H9 (cell line): ENCODE measurements at regions not wholly inside any gene's neighbourhood (a gene's known extent, or its start where the extent isn't known, plus 50 kb on each side); places are given as distances from the start of the nearest gene placed in this dataset.

Experiments
- DNase-seq: peaks from one replicate; pipeline ENCODE4 v3.0.0-alpha.2; 2017
- H2AFZ ChIP-seq: one replicate; pipeline ENCODE4 v1.6.1; 2013; ENCODE audit warnings: mild to moderate bottlenecking, low read length, control low read depth, moderate library complexity
- H2AK5ac ChIP-seq: 2 replicates; pipeline ENCODE4 v1.6.1; 2013; ENCODE audit warnings: low read length, control low read depth, mixed read lengths; ENCODE audit not compliant: insufficient read length
- H2BK120ac ChIP-seq: one replicate; pipeline ENCODE4 v1.6.1; 2013; ENCODE audit warnings: low read depth, mild to moderate bottlenecking, low read length, control low read depth, inconsistent platforms; ENCODE audit not compliant: poor library complexity, severe bottlenecking
- H2BK12ac ChIP-seq: 2 replicates; pipeline ENCODE4 v1.6.1; 2013; ENCODE audit warnings: low read length, control low read depth, mixed read lengths, low read depth; ENCODE audit not compliant: insufficient read length
- H2BK15ac ChIP-seq: 2 replicates; pipeline ENCODE4 v1.6.1; 2013; ENCODE audit warnings: low read depth, low read length, control low read depth
- H2BK20ac ChIP-seq: one replicate; pipeline ENCODE4 v1.6.1; 2013; ENCODE audit warnings: low read depth, mild to moderate bottlenecking, low read length, control low read depth, inconsistent platforms; ENCODE audit not compliant: poor library complexity, severe bottlenecking
- H2BK5ac ChIP-seq: 2 replicates; pipeline ENCODE4 v1.6.1; 2013; ENCODE audit warnings: low read length, control low read depth, mixed read lengths; ENCODE audit not compliant: insufficient read length
- H3K14ac ChIP-seq: 2 replicates; pipeline ENCODE4 v1.6.1; 2013; ENCODE audit warnings: low read length, control low read depth; ENCODE audit not compliant: insufficient read depth
- H3K18ac ChIP-seq: 2 replicates; pipeline ENCODE4 v1.6.1; 2013; ENCODE audit warnings: low read depth, mild to moderate bottlenecking, mixed read lengths, low read length, control low read depth; ENCODE audit not compliant: insufficient read length
- H3K23ac ChIP-seq: 2 replicates; pipeline ENCODE4 v1.6.1; 2013; ENCODE audit warnings: low read length, control low read depth, mixed read lengths, low read depth; ENCODE audit not compliant: insufficient read length
- H3K23me2 ChIP-seq: 2 replicates; pipeline ENCODE4 v1.6.1; 2013; ENCODE audit warnings: low read depth, mild to moderate bottlenecking, mixed read lengths, low read length, control low read depth; ENCODE audit not compliant: insufficient read length, poor library complexity, severe bottlenecking
- H3K27ac ChIP-seq: 2 replicates; pipeline ENCODE4 v1.5.1; 2013; ENCODE audit warnings: low read length, control low read depth, mixed read lengths, low read depth; ENCODE audit not compliant: insufficient read length
- H3K27me3 ChIP-seq: 2 replicates; pipeline ENCODE4 v1.6.1; 2013; ENCODE audit warnings: low read length, control low read depth, inconsistent platforms; ENCODE audit not compliant: insufficient read depth
- H3K4ac ChIP-seq: 2 replicates; pipeline ENCODE4 v1.6.1; 2013; ENCODE audit warnings: low read depth, mild to moderate bottlenecking, control low read depth, inconsistent platforms, low read length, moderate library complexity
- H3K4me1 ChIP-seq: 2 replicates; pipeline ENCODE4 v1.6.1; 2013; ENCODE audit warnings: low read length, control low read depth, inconsistent platforms; ENCODE audit not compliant: insufficient read depth
- H3K4me2 ChIP-seq: 2 replicates; pipeline ENCODE4 v1.6.1; 2013; ENCODE audit warnings: low read length, control low read depth, mixed read lengths; ENCODE audit not compliant: insufficient read length, insufficient read depth
- H3K56ac ChIP-seq: 2 replicates; pipeline ENCODE4 v1.6.1; 2013; ENCODE audit warnings: low read depth, mild to moderate bottlenecking, mixed read lengths, low read length, control low read depth; ENCODE audit not compliant: insufficient read length
- H3K79me1 ChIP-seq: 2 replicates; pipeline ENCODE4 v1.6.1; 2013; ENCODE audit warnings: low read depth, mild to moderate bottlenecking, moderate library complexity, low read length, control low read depth, inconsistent platforms; ENCODE audit not compliant: insufficient read depth, poor library complexity, severe bottlenecking
- H3K79me2 ChIP-seq: 2 replicates; pipeline ENCODE4 v1.6.1; 2013; ENCODE audit warnings: low read length, control low read depth, inconsistent platforms; ENCODE audit not compliant: insufficient read depth
- H3K9ac ChIP-seq: 2 replicates; pipeline ENCODE4 v1.6.1; 2013; ENCODE audit warnings: low read length, control low read depth, mixed read lengths; ENCODE audit not compliant: insufficient read length; ENCODE audit errors: extremely low read depth
- H3K9me3 ChIP-seq: one replicate; pipeline ENCODE4 v1.6.1; 2013; ENCODE audit warnings: low read depth, low read length, inconsistent platforms; ENCODE audit not compliant: control insufficient read depth
- H3T11ph ChIP-seq: one replicate; pipeline ENCODE4 v1.6.1; 2013; ENCODE audit warnings: mild to moderate bottlenecking, low read length, control low read depth, inconsistent platforms
- H4K20me1 ChIP-seq: one replicate; pipeline ENCODE4 v1.6.1; 2013; ENCODE audit not compliant: control insufficient read depth, insufficient read length, insufficient read depth
- H4K5ac ChIP-seq: 2 replicates; pipeline ENCODE4 v1.6.1; 2013; ENCODE audit warnings: low read depth, mild to moderate bottlenecking, mixed read lengths, low read length, control low read depth; ENCODE audit not compliant: insufficient read length
- H4K8ac ChIP-seq: replicated peaks from 2 replicates; pipeline ENCODE4 v1.6.1; 2013; ENCODE audit warnings: low read length, control low read depth, mixed read lengths, low read depth; ENCODE audit not compliant: insufficient read length
- H4K91ac ChIP-seq: 2 replicates; pipeline ENCODE4 v1.6.1; 2013; ENCODE audit warnings: low read depth, mild to moderate bottlenecking, moderate library complexity, mixed read lengths, low read length, control low read depth; ENCODE audit not compliant: insufficient read length
- H3K27ac Mint-ChIP-seq, 3 experiments: 2 replicates in 2 of 3; 3 replicates in 1 of 3; pipeline ENCODE4 v1.8.0; 2020 to 2021; ENCODE audit warnings: mixed read lengths in 3 of 3, mild to moderate bottlenecking in 1 of 3, moderate library complexity in 1 of 3
- H3K27me3 Mint-ChIP-seq: 2 replicates; pipeline ENCODE4 v1.8.0; 2021; ENCODE audit warnings: low read depth, mild to moderate bottlenecking, moderate library complexity, mixed read lengths
- H3K36me3 Mint-ChIP-seq, 3 experiments: 2 replicates in 2 of 3; 3 replicates in 1 of 3; pipeline ENCODE4 v1.8.0; 2020 to 2021; ENCODE audit warnings: low read depth in 3 of 3, mixed read lengths in 3 of 3; ENCODE audit not compliant: insufficient read depth in 1 of 3
- H3K4me1 Mint-ChIP-seq, 2 experiments: 2 replicates each; pipeline ENCODE4 v1.8.0; 2020; ENCODE audit warnings: mixed read lengths in 2 of 2
- H3K4me3 Mint-ChIP-seq, 2 experiments: 2 replicates in 1 of 2; 3 replicates in 1 of 2; pipeline ENCODE4 v1.8.0; 2020 to 2021; ENCODE audit warnings: mild to moderate bottlenecking in 2 of 2, mixed read lengths in 2 of 2, moderate library complexity in 1 of 2
- H3K9me3 Mint-ChIP-seq, 2 experiments: 2 replicates in 1 of 2; 3 replicates in 1 of 2; pipeline ENCODE4 v1.8.0; 2020; ENCODE audit warnings: mild to moderate bottlenecking in 2 of 2, mixed read lengths in 2 of 2, moderate library complexity in 1 of 2
- WGBS: extraction: QIAGEN DNeasy Blood & Tissue Kit; methylation state at CpG from one replicate; pipeline ENCODE4 v1.1.7; 2013; ENCODE audit warnings: missing lambda C conversion rate, low lambda C conversion rate, mixed read lengths; ENCODE audit not compliant: insufficient read length; ENCODE audit errors: extremely low coverage; 5-methylcytosine and 5-hydroxymethylcytosine counted together
- TF ChIP-seq, protein P1 (sequence below): fragments of 200-600 bp; sonication (generic); conservative IDR thresholded peaks from 3 replicates; pipeline ENCODE4 v1.8.0; 2021; ENCODE audit warnings: antibody characterized with exemption, mild to moderate bottlenecking

DNA sequence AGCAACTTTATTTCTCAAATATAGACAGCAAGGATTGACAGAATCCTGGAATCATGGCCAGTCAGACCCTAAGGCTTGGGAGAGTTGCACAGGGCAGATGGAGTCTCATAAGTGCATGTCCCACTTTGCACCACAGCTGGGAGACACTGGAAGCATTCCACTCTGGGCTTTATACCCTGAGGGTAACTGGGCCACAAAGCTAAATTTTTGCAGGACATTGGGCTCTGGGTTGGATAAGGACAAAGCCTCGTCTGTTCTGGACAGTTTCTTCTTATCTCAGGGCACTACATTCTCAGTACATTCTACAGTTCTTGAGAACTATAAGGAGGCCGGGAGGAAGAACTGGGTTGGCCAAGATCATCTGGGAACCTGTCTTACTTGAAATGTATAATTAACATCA lies 158.3 kb upstream of the IGFBP3 start:
- no peak for DNase-seq
- no peaks in the 10 kb centered on the region for H3K27me3 Mint-ChIP-seq

More for the DNA sequence above, 158.3 kb upstream of the IGFBP3 start:
- Histone ChIP-seq H3K4me2 (no peak overlapping the region), H3K56ac (no peak overlapping the region), H4K5ac (no peak overlapping the region), H2AFZ (no peak overlapping the region), H3K18ac (no peak overlapping the region), H2BK15ac (no peak overlapping the region), H2BK5ac (no peak overlapping the region), H4K91ac (no peak overlapping the region), H3K23me2 (no peaks in the 10 kb centered on the region), H3K23ac (no peak overlapping the region), H3K79me1 (no peaks in the 10 kb centered on the region), H3T11ph (no peak overlapping the region), H3K4ac (no peak overlapping the region), H4K20me1 (no peaks in the 10 kb centered on the region), H2BK120ac (no peak overlapping the region), H2BK12ac (no peak overlapping the region), H3K27ac (no peak overlapping the region), H3K9ac (no peak overlapping the region), H4K8ac (no peak overlapping the region), H3K9me3 (no peaks in the 10 kb centered on the region), H3K27me3 (no peaks in the 10 kb centered on the region; the same call in 1 of the 2 replicates), H3K14ac (no peak overlapping the region), H3K79me2 (no peaks in the 10 kb centered on the region), H2BK20ac (no peak overlapping the region), H2AK5ac (no peak overlapping the region), H3K4me1 (no peaks in the 10 kb centered on the region; the same call in 1 of the 2 replicates)
- WGBS: no CpG with 5 or more reads among the region's 2 CpGs
- no peak overlapping the region for H3K27ac Mint-ChIP-seq
- H3K9me3 Mint-ChIP-seq: peaks cover 0 to 2% of the 10 kb centered on the region in 2 experiments; a peak in 1 of 5 replicates
- 0 out of 4 replicates have a peak, but pooled peaks cover 0 to 6% of the 10 kb centered on the region in 2 experiments for H3K4me1 Mint-ChIP-seq
- TF ChIP-seq, protein P1, sequence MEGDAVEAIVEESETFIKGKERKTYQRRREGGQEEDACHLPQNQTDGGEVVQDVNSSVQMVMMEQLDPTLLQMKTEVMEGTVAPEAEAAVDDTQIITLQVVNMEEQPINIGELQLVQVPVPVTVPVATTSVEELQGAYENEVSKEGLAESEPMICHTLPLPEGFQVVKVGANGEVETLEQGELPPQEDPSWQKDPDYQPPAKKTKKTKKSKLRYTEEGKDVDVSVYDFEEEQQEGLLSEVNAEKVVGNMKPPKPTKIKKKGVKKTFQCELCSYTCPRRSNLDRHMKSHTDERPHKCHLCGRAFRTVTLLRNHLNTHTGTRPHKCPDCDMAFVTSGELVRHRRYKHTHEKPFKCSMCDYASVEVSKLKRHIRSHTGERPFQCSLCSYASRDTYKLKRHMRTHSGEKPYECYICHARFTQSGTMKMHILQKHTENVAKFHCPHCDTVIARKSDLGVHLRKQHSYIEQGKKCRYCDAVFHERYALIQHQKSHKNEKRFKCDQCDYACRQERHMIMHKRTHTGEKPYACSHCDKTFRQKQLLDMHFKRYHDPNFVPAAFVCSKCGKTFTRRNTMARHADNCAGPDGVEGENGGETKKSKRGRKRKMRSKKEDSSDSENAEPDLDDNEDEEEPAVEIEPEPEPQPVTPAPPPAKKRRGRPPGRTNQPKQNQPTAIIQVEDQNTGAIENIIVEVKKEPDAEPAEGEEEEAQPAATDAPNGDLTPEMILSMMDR: no peak
- H3K4me3 Mint-ChIP-seq: no peak overlapping the region
- H3K36me3 Mint-ChIP-seq: no peaks in the 10 kb centered on the region
